ENCODE measurements at regions not wholly inside any gene's neighbourhood (a gene's known extent, or its start where the extent isn't known, plus 50 kb on each side); places are given as distances from the start of the nearest gene placed in this dataset.
"Not testable (repeated sequence)": the region's sequence is repeated elsewhere in the genome, so short reads cannot be mapped to it uniquely, and the experiment has no call there.

DNA sequence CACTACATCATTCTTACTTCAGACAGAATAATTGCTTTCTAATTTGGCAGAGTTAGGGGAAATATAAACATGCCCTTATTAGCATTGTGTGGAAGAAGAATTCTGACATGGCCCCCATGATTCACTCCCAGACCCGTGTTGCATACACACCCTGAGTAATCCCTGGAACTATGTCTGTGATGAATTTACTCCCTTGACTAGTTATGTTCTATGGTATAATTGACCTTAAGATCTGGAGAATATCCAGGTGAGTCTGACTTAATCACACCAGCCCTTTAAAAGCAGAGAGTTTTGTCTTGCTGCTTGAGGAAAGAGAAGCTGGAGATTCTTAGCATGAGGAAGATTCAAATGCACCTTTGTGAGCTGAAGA is 262.9 kb downstream of the SOX4 start:
- no peak for DNase-seq

DNA sequence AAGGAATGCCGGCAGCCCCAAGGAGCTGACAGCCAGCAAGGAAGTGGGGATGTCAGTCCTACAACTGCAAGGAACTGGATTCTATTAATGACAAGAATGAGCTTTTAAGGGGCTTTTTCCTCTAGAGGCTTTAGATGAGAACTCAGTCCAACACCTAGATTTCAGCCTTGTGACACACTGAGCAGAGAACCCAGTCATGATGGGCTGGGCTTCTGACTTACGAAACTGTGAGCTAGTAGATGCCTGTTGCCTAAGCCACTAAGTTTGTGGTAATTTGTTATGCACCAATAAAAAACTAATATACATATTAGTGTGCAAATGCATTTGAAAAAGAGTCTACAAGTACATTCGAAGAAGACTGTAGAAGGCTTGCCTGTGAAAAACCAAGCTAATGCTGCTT is 263.3 kb downstream of the SOX4 start:
- peak; percentile 52 for DNase-seq

GRCh38 chr6:21858076-21858475 is 264.5 kb downstream of the SOX4 start:
- no peak for DNase-seq

- no peak for DNase-seq
These were observed 265.7 kb downstream of the SOX4 start for GRCh38 chr6:21859193-21859735.

- DNase-seq = no peak
These were observed 268.4 kb downstream of the SOX4 start for GRCh38 chr6:21861942-21862341.

DNA sequence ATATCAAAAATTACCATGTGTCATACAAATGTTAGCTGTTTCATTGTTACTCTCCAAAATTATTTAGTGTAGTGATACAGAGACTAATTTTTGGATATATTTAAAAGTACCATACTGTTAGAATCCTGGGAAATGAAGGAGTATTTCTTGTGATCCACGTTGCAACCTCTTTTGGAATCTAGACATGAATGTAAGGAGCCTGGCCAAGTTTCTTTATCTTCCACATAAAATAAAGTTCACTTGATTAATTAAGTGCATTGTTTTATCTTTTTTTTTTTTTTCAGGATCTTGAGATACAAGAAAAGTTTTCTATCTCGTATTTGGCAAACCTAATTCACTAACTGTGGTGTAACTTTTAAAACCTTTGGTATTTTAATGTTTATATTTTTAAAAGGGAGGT is 270.7 kb downstream of the SOX4 start:
- DNase-seq = no peak

DNA sequence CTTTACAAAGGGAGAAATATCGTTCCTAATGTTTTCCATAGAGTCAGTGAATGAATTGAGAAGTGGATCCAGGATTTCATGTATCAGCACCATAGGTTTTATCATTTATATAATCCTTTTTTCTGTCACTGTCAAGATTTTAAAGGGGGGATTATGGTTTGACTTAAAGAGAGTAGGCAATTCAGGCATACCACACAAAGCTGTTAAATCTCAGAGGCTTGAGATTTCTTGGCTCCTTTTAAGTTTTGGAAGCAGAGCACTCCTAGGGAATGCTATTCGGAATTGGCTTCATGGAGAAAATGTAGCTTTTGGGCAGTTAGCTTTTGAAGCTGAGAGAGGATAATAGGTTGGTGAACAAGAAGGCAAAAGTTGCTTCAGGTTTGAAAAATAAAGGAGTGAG is 274.7 kb downstream of the SOX4 start:
- no peak for DNase-seq

GRCh38 chr6:21869085-21869771 is 275.7 kb downstream of the SOX4 start:
- no peak for DNase-seq

DNA sequence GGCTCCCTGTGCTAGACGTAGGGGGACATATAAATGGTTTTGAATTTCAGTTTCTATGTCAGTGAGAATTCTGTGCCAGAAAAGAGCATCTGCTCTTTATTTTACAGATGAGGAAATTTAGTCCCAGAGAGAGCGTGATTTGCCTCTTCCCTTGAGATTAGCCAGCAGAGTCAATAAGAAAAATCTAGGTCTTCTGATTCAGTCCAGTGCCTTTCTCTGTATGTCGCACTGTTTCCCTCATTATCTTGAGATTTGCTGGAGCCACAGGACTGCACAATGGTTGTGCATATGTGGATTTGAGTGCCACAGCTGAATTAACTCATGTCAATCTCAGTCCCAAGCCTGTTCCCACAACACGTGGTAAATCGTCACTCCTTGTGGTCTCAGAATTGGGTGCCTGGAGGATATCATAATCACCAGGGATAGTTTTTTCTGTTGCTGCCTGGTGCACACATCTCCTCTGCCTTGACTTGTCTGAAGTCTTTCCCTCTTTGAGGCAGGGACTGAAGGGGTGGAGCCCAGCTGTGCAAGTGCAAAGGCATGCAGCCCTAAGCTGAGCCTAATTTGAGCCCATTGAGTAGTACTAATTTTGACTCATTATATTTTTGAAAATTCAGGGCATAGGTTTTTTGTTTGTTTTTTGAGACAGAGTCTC is 276.7 kb downstream of the SOX4 start:
- no peak for DNase-seq

DNA sequence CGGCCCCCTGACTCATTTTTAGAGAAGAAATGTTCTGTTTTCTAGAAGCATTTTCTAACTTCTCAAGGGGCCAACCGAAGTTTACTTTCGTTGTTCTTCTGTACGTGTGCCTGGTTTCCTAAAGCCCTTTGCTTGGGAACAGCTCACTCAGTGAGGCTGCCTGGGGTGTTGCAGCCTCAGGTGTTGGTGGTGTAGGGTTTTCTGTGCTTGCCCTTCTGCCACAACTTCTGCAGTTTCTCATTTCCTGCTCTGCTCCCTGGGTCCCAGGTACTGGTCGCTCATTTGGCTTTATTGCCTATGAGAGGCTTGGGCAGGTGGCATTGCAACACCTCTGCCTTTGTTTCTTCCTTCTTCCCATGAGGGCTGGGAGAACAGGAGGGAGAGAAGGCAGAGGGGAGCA is 278.3 kb downstream of the SOX4 start:
- no peak for DNase-seq

GRCh38 chr6:21872749-21873148 is 279.2 kb downstream of the SOX4 start:
- DNase-seq = no peak

DNA sequence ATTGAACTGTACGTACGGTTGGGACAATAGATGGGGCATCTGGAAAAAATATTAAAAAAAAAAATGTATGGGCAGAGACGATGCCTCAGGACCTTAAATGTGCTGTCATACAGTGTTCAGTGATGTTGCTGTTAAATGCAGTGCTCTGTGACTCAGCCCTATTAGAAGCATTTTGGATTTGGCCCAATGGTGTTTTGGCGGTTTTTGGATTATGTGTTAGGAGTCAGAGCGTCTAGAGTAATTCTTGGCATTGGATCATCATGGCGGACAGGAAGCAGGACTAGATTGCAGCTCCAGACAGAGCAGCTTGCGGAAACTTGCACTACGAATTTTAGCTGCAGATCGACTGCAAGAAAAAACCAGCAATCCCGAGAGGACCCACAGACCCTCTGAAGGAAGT is 280.0 kb downstream of the SOX4 start:
- no peak for DNase-seq

DNA sequence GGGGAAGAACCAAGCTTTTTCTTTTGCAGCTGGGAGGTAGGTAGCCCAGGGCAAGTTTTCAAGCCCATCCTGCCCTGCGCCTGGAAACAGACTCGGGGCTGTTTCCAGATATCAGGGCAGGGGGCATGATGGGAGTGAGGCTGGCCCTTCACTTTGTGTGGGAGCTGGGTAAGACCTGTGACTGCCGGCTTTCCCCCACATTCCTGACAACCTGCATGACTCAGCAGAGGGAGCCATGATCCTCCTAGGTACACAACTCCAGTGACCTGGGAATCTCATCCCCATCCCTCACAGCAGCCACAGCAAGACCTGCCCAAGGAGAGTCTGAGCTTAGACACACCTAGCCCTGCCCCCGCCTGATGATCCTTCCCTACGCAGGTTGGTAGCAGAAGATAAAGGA is 280.8 kb downstream of the SOX4 start:
- no peak for DNase-seq

DNA sequence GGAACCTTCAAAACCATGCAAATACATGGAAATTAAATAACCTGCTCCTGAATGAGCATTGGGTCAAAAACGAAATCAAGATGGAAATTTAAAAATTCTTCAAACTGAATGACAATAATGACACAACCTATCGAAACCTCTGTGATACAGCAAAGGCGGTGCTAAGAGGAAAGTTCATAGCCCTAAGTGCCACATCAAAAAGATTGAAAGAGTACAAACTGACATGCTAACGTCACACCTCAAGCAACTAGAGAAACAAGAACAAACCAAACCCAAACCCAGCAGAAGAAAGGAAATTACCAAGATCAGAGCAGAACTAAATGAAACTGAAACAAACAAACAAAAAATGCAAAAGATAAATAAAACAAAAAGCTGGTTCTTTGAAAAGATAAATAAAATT is 283.5 kb downstream of the SOX4 start:
- DNase-seq = not testable (repeated sequence)

- not testable (repeated sequence) for DNase-seq
These were observed 286.7 kb downstream of the SOX4 start for GRCh38 chr6:21880249-21880648.

GRCh38 chr6:21881969-21882465 is 288.5 kb downstream of the SOX4 start:
- no peak for DNase-seq

GRCh38 chr6:21883595-21884328 is 290.2 kb downstream of the SOX4 start:
- no peak for DNase-seq

DNA sequence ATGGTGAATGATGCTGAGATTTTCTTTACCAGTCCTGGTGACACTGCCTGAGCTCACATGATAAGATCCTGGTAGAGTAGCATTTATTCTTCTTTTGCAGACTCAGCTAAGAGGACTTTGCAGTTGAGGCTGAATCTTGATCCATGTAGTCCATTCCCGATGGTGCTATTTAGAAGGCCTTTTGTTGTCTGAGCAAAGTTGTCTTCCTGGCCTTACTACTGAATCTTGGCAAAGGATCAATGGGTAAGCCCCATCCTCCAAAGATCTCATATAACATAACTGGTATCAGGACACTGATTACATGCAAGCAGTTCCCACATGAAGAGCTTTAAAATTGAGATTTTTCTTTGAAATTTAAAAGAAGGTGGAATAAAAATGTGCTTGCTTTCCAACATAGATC is 291.6 kb downstream of the SOX4 start:
- DNase-seq = no peak

GRCh38 chr6:21885532-21886114 is 292.1 kb downstream of the SOX4 start:
- DNase-seq = no peak

- no peak for DNase-seq
These were observed 293.1 kb downstream of the SOX4 start for GRCh38 chr6:21886542-21887151.

DNA sequence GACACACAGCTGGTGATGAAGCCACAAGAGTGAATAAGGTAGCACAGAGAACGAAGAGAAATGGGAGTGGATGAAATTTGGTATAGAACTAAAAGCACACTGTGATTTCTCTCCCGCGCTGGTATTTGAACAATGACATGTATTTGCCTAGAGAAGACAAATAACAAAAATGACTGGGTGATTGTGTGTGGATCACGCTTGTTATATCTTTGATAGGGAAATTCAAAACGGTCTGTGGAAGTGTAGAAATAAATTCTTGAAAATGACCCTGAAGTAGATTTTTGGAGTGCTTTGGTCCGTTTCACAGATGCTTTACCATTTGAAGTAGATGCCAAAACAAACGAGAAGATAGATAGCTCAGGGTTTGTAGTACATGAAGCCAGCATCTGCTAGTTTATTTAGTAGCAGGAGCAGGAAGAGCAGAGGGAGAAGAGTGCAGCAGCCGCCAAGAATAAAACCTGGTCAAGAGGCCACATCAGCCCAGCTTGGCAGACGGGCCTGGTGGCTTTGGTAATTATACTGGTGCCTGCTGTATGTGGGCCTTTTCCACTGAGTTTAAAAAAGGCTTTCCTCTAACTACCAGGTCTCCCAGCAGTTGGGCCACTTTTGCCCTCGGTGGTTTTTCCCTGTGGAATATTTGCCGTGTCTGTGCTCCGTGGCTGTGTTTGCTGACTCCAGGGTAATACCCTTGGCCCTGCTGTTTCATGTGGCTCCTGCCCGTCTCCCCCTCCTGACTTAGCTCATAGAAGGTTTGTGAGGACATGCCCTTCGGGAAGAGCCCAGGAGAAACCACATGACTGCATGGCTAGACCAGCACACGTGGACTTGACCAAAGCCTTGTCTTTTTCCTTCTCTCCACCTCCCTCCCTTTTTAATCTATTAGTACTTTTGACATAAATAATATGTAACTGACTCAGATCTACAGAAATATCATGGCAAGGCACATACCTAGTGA is 294.0 kb downstream of the SOX4 start:
- DNase-seq = no peak

GRCh38 chr6:21891080-21891479 is 297.5 kb downstream of the SOX4 start:
- no peak for DNase-seq
